SK-N-MC (cell line): ENCODE measurements at regions not wholly inside any gene's neighbourhood (a gene's known extent, or its start where the extent isn't known, plus 50 kb on each side); places are given as distances from the start of the nearest gene placed in this dataset.

ENCODE experiments used
- EZH2 ChIP-seq: fragments of 200-600 bp; sonication (generic); IDR thresholded peaks from one replicate; pipeline ENCODE4 v1.6.1; 2017; ENCODE audit warnings: antibody characterized with exemption
- FOXP2 ChIP-seq: optimal IDR thresholded peaks from 2 replicates; pipeline ENCODE3; 2011; ENCODE audit warnings: mild to moderate bottlenecking, moderate library complexity; ENCODE audit not compliant: insufficient read depth; ENCODE audit errors: extremely low read length, control extremely low read depth
- POLR2AphosphoS5 ChIP-seq: IDR thresholded peaks from 2 replicates; pipeline ENCODE4 v1.6.1; 2012; ENCODE audit warnings: mild to moderate bottlenecking, low read depth, low read length, borderline replicate concordance

DNA sequence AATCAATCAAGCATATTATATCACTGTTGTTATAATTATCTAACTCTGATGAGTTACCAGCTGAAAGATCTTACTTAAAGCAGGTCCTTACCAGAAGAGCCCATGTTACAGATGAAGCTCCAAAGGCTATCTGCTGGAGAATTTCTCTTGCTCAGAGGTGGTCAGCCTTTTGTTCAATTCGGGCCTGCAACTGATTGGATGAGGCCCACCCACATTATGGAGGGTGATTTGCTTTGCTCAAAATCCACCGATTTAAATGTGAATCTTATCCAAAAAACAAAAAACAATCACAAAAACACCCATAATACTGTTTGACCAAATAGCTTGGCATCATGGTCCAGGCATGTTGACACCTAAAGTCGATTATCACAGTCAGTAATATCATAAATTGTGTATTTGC, 348.6 kb upstream of the ANO3 start:
- TF ChIP-seq EZH2: no peak
- no peak for TF ChIP-seq POLR2AphosphoS5
- TF ChIP-seq FOXP2: no peak
